ENCODE measurements at regions not wholly inside any gene's neighbourhood (a gene's known extent, or its start where the extent isn't known, plus 50 kb on each side); places are given as distances from the start of the nearest gene placed in this dataset.

DNA sequence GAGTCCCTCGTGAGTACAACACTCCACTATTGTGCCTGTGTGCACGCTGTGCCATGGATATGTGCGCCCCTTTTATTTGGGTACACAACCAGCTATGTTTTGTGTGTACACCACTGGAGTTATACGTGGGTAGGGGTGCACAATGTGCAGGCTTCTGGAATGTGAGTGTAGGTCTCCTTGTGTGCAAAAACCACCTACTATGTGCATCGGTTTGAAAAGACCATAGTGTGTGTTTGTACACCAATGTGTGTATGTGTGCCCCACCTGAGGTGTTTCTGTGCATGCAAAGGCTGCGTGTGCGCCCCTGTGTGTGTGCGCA, 86.4 kb upstream of the ALDH1L1 start:
- H3K27me3 ChIP-seq (replicated peaks; ENCODE audit: insufficient read depth) = no peaks in the 10 kb centered on the region
- H3K9me2 ChIP-seq (ENCODE audit: insufficient read depth) = no peaks in the 10 kb centered on the region
- in situ Hi-C loops (cut with MboI) = no loop called here
- H3K4me2 ChIP-seq (ENCODE audit: unreplicated experiment) = no peak overlapping the region
- H3K4me3 ChIP-seq = peak overlapping the region; percentile 63
- H3K27ac ChIP-seq = peak overlapping the region; percentile 78
- no peak for TF ChIP-seq EZH2phosphoT487 (IDR thresholded peaks at IDR 0.05; ENCODE audit: insufficient read depth, low read depth)
- TF ChIP-seq EZH2 (IDR thresholded peaks at IDR 0.05; ENCODE audit: insufficient read depth, poor library complexity, severe bottlenecking) = no peak
- peaks cover 13% of the 10 kb centered on the region for H3K4me1 ChIP-seq (ENCODE audit: insufficient read depth)
- no peaks in the 10 kb centered on the region for H3K9me3 ChIP-seq (ENCODE audit: low read depth)
- peaks cover 25% of the 10 kb centered on the region for H3F3A ChIP-seq (ENCODE audit: insufficient read depth)
- DNase-seq = no peak
- H3K9ac ChIP-seq = peak overlapping the region; percentile 76
- no peaks in the 10 kb centered on the region for H3K36me3 ChIP-seq (ENCODE audit: low read depth)
- no peaks in the 10 kb centered on the region for H4K20me1 ChIP-seq (ENCODE audit: insufficient read depth)
- H3K79me2 ChIP-seq (ENCODE audit: insufficient read depth) = no peaks in the 10 kb centered on the region
- peak overlapping the region; percentile 80 for H2AFZ ChIP-seq
- WGBS, 2 experiments (ENCODE audit: low coverage in 1 of 2, low lambda C conversion rate in 2 of 2, missing lambda C conversion rate in 2 of 2) = 61% methylated on average over 8 of the region's 8 CpGs

DNA sequence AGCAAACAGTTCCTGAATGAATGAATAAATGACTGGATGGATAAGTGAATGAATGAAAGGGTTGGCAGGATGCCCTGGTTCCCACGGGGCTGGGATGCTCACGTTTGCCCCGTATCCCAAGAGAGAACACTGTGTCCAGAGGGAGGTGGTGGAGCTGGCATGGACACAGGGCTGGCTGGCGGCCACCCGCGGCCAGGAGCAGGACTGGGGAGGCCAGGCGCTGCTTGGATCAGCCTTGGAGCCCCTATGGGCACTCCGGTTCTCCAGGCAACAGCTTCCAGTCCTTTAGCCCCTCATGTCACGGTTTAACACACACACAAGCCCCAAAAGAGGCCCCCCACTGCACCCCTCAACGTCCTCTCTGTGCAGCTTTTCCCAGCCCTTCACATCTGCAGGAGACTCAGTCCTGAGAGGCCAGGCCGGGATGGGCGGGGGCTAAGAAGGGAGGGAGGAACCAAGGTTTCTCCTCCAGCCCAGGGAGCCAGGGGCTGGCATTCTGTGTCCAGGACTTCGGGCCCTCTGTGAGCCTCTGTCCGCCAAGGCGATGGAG, 86.0 kb upstream of the ALDH1L1 start:
- TF ChIP-seq EZH2phosphoT487 (IDR thresholded peaks at IDR 0.05; ENCODE audit: insufficient read depth, low read depth) = no peak
- no peak for TF ChIP-seq EZH2 (IDR thresholded peaks at IDR 0.05; ENCODE audit: insufficient read depth, poor library complexity, severe bottlenecking)
- no peaks in the 10 kb centered on the region for H3K36me3 ChIP-seq (ENCODE audit: low read depth)
- no peaks in the 10 kb centered on the region for H3K9me3 ChIP-seq (ENCODE audit: low read depth)
- peak overlapping the region; percentile 78; the same call in 1 of the 2 replicates for H3K27ac ChIP-seq
- H2AFZ ChIP-seq = no peak overlapping the region
- H3K9me2 ChIP-seq (ENCODE audit: insufficient read depth) = no peaks in the 10 kb centered on the region
- H3F3A ChIP-seq (ENCODE audit: insufficient read depth) = peaks cover 25% of the 10 kb centered on the region
- H3K4me2 ChIP-seq (ENCODE audit: unreplicated experiment) = no peak overlapping the region
- WGBS, 2 experiments (ENCODE audit: low coverage in 1 of 2, low lambda C conversion rate in 2 of 2, missing lambda C conversion rate in 2 of 2) = 81 to 85% methylated on average over 13 to 15 of the region's 15 CpGs
- DNase-seq = peak; percentile 45
- no peaks in the 10 kb centered on the region for H3K79me2 ChIP-seq (ENCODE audit: insufficient read depth)
- in situ Hi-C loops (cut with MboI) = no loop called here
- no peak overlapping the region; the same call in 1 of the 2 replicates for H3K9ac ChIP-seq
- H3K27me3 ChIP-seq (replicated peaks; ENCODE audit: insufficient read depth) = no peaks in the 10 kb centered on the region
- H3K4me3 ChIP-seq = no peak overlapping the region
- H4K20me1 ChIP-seq (ENCODE audit: insufficient read depth) = no peaks in the 10 kb centered on the region
- H3K4me1 ChIP-seq (ENCODE audit: insufficient read depth) = peaks cover 13% of the 10 kb centered on the region

DNA sequence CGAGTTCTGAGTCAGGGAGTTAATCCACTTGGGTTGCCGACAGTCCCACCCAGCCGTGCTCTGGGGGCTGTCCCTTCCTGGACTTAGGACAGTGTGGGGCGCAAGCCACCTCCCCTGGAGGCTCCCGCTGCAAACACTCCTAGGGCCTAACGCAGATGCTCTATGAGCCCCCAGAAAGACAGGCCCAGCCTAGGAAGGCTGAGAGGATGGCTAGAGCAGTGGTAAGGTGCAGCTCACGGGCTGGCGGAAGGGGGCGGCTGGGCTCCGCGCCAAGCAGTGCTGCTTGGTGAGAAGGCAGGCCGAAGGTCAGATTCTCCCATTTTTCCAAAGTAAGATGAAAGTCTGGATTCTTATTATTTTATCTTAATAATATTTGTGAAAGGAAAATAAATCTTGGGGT, 84.6 kb upstream of the ALDH1L1 start:
- Histone ChIP-seq H4K20me1 (ENCODE audit: insufficient read depth) (no peaks in the 10 kb centered on the region), H3K27me3 (replicated peaks; ENCODE audit: insufficient read depth) (no peaks in the 10 kb centered on the region), H3K4me2 (ENCODE audit: unreplicated experiment) (no peak overlapping the region), H3K36me3 (ENCODE audit: low read depth) (no peaks in the 10 kb centered on the region), H2AFZ (no peak overlapping the region), H3K9me3 (ENCODE audit: low read depth) (no peaks in the 10 kb centered on the region), H3K4me3 (no peak overlapping the region), H3K9me2 (ENCODE audit: insufficient read depth) (no peaks in the 10 kb centered on the region), H3K4me1 (ENCODE audit: insufficient read depth) (peaks cover 17% of the 10 kb centered on the region), H3F3A (ENCODE audit: insufficient read depth) (peaks cover 17% of the 10 kb centered on the region), H3K9ac (no peak overlapping the region), H3K27ac (no peak overlapping the region), H3K79me2 (ENCODE audit: insufficient read depth) (no peaks in the 10 kb centered on the region)
- WGBS, 2 experiments (ENCODE audit: low coverage in 1 of 2, low lambda C conversion rate in 2 of 2, missing lambda C conversion rate in 2 of 2) = 68 to 75% methylated on average over 11 to 12 of the region's 12 CpGs
- no peak for TF ChIP-seq EZH2phosphoT487 (IDR thresholded peaks at IDR 0.05; ENCODE audit: insufficient read depth, low read depth)
- no peak for TF ChIP-seq EZH2 (IDR thresholded peaks at IDR 0.05; ENCODE audit: insufficient read depth, poor library complexity, severe bottlenecking)
- DNase-seq = no peak
- in situ Hi-C loops (cut with MboI) = no loop called here

DNA sequence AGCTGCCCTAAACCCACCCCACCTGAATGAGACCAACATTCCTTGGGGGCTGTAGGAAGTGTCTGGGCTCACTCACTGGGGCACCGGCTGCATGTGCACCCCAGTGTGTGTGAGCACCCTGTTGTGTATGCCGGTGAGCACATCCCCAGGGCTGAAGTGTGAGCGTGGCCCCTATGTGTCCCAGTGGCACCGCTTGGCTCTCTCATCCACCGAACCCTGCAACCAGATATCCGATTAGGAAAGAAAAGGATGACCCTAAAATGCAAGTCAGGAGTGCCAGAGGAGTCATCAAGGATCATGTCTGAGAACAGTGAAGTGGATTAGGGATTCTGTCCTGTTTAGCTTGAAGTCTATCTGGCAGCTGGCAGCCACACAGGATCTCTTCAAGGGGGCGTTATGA, 84.0 kb upstream of the ALDH1L1 start:
- 70 to 80% methylated on average over 7 of the region's 7 CpGs for WGBS, 2 experiments (ENCODE audit: low coverage in 1 of 2, low lambda C conversion rate in 2 of 2, missing lambda C conversion rate in 2 of 2)
- Histone ChIP-seq H3K9me2 (ENCODE audit: insufficient read depth) (no peaks in the 10 kb centered on the region), H3K4me2 (ENCODE audit: unreplicated experiment) (no peak overlapping the region), H3K79me2 (ENCODE audit: insufficient read depth) (no peaks in the 10 kb centered on the region), H3K9ac (no peak overlapping the region), H3K36me3 (ENCODE audit: low read depth) (no peaks in the 10 kb centered on the region), H3K9me3 (ENCODE audit: low read depth) (no peaks in the 10 kb centered on the region), H4K20me1 (ENCODE audit: insufficient read depth) (no peaks in the 10 kb centered on the region), H3K4me3 (no peak overlapping the region), H2AFZ (no peak overlapping the region), H3K27me3 (replicated peaks; ENCODE audit: insufficient read depth) (no peaks in the 10 kb centered on the region), H3K27ac (no peak overlapping the region), H3F3A (ENCODE audit: insufficient read depth) (peaks cover 12% of the 10 kb centered on the region), H3K4me1 (ENCODE audit: insufficient read depth) (peaks cover 16% of the 10 kb centered on the region; the same call in 1 of the 2 replicates)
- no peak for DNase-seq
- TF ChIP-seq EZH2 (IDR thresholded peaks at IDR 0.05; ENCODE audit: insufficient read depth, poor library complexity, severe bottlenecking) (no peak), EZH2phosphoT487 (IDR thresholded peaks at IDR 0.05; ENCODE audit: insufficient read depth, low read depth) (no peak)
- in situ Hi-C loops (cut with MboI) = no loop called here

DNA sequence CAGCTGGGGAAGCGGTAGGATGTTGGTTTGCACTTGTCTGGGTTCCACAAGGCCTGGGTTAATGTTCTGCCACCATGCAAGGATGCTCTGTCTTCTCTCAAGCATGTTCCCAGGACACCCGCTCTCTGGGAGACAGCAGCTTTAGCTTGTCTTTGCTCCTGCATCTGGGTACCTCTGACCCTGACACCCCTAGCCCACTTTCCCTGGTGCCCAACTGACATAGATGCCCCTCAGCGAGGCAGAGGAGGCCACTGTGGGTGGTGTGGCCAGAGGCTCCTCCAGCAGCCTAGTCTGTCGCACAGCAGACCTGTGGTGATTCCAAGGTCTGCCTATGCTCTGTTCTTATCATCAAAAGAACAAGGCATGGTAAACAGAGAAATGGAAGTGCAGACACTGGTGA, 83.6 kb upstream of the ALDH1L1 start:
- Histone ChIP-seq H3K27me3 (replicated peaks; ENCODE audit: insufficient read depth) (no peaks in the 10 kb centered on the region), H3K9me3 (ENCODE audit: low read depth) (no peaks in the 10 kb centered on the region), H3K4me3 (no peak overlapping the region), H3F3A (ENCODE audit: insufficient read depth) (peaks cover 8% of the 10 kb centered on the region; the same call in 1 of the 2 replicates), H3K9me2 (ENCODE audit: insufficient read depth) (no peaks in the 10 kb centered on the region), H3K27ac (no peak overlapping the region), H3K4me1 (ENCODE audit: insufficient read depth) (peaks cover 16% of the 10 kb centered on the region; the same call in 1 of the 2 replicates), H3K36me3 (ENCODE audit: low read depth) (no peaks in the 10 kb centered on the region), H4K20me1 (ENCODE audit: insufficient read depth) (no peaks in the 10 kb centered on the region), H3K9ac (no peak overlapping the region), H3K79me2 (ENCODE audit: insufficient read depth) (no peaks in the 10 kb centered on the region), H3K4me2 (ENCODE audit: unreplicated experiment) (no peak overlapping the region), H2AFZ (no peak overlapping the region)
- in situ Hi-C loops (cut with MboI) = no loop called here
- no peak for DNase-seq
- TF ChIP-seq EZH2 (IDR thresholded peaks at IDR 0.05; ENCODE audit: insufficient read depth, poor library complexity, severe bottlenecking) = no peak
- no peak for TF ChIP-seq EZH2phosphoT487 (IDR thresholded peaks at IDR 0.05; ENCODE audit: insufficient read depth, low read depth)
- 89 to 90% methylated on average over 4 of the region's 4 CpGs for WGBS, 2 experiments (ENCODE audit: low coverage in 1 of 2, low lambda C conversion rate in 2 of 2, missing lambda C conversion rate in 2 of 2)

All from GM23248 (cell line).